ENCODE measurements at regions not wholly inside any gene's neighbourhood (a gene's known extent, or its start where the extent isn't known, plus 50 kb on each side); places are given as distances from the start of the nearest gene placed in this dataset.
"Not testable (repeated sequence)": the region's sequence is repeated elsewhere in the genome, so short reads cannot be mapped to it uniquely, and the experiment has no call there.

- DNase-seq (ENCODE audit: low spot score), result no peak
Measured at GRCh38 chr2:236830926-236831325, 254.8 kb upstream of the COPS8 start.

GRCh38 chr2:236831698-236832097 lies 254.0 kb upstream of the COPS8 start:
- no peak for DNase-seq (ENCODE audit: low spot score)

GRCh38 chr2:236833501-236834073 lies 252.1 kb upstream of the COPS8 start:
- DNase-seq (ENCODE audit: low spot score), result no peak

GRCh38 chr2:236834284-236834683 lies 251.4 kb upstream of the COPS8 start:
- DNase-seq (ENCODE audit: low spot score), result no peak

GRCh38 chr2:236835307-236836024 lies 250.2 kb upstream of the COPS8 start:
- DNase-seq (ENCODE audit: low spot score), result no peak

GRCh38 chr2:236836028-236836427 lies 249.7 kb upstream of the COPS8 start:
- DNase-seq (ENCODE audit: low spot score), result not testable (repeated sequence)

GRCh38 chr2:236840215-236840614 lies 245.5 kb upstream of the COPS8 start:
- no peak for DNase-seq (ENCODE audit: low spot score)

GRCh38 chr2:236840857-236841256 lies 244.8 kb upstream of the COPS8 start:
- no peak for DNase-seq (ENCODE audit: low spot score)

- no peak for DNase-seq (ENCODE audit: low spot score)
Measured at GRCh38 chr2:236841389-236841788, 244.3 kb upstream of the COPS8 start.

GRCh38 chr2:236843161-236843968 lies 242.3 kb upstream of the COPS8 start:
- DNase-seq (ENCODE audit: low spot score), result no peak

- no peak for DNase-seq (ENCODE audit: low spot score)
Measured at GRCh38 chr2:236844711-236845110, 241.0 kb upstream of the COPS8 start.

- DNase-seq (ENCODE audit: low spot score), result no peak
Measured at GRCh38 chr2:236847023-236847422, 238.7 kb upstream of the COPS8 start.

- no peak for DNase-seq (ENCODE audit: low spot score)
Measured at GRCh38 chr2:236847538-236848263, 238.0 kb upstream of the COPS8 start.

- DNase-seq (ENCODE audit: low spot score), result no peak
Measured at GRCh38 chr2:236848501-236848900, 237.2 kb upstream of the COPS8 start.

GRCh38 chr2:236849508-236849907 lies 236.2 kb upstream of the COPS8 start:
- DNase-seq (ENCODE audit: low spot score), result no peak

GRCh38 chr2:236849940-236850339 lies 235.7 kb upstream of the COPS8 start:
- no peak for DNase-seq (ENCODE audit: low spot score)

GRCh38 chr2:236851187-236851586 lies 234.5 kb upstream of the COPS8 start:
- DNase-seq (ENCODE audit: low spot score), result no peak

- no peak for DNase-seq (ENCODE audit: low spot score)
Measured at GRCh38 chr2:236852100-236852976, 233.4 kb upstream of the COPS8 start.

GRCh38 chr2:236852977-236853374 lies 232.7 kb upstream of the COPS8 start:
- DNase-seq (ENCODE audit: low spot score), result no peak

GRCh38 chr2:236853585-236854051 lies 232.1 kb upstream of the COPS8 start:
- DNase-seq (ENCODE audit: low spot score), result no peak

- DNase-seq (ENCODE audit: low spot score), result no peak
Measured at GRCh38 chr2:236855176-236855865, 230.4 kb upstream of the COPS8 start.

All from HuH-7 (cell line).